H1 (cell line): ENCODE measurements at regions not wholly inside any gene's neighbourhood (a gene's known extent, or its start where the extent isn't known, plus 50 kb on each side); places are given as distances from the start of the nearest gene placed in this dataset.

Source experiments
- CTCF ChIA-PET: fragments of 300-600 bp; sonication (Branson Sonifier 250); formaldehyde crosslinking; loops from one replicate; lab custom pipeline; 2021; ENCODE audit not compliant: partially characterized antibody; lab: Charles Lee
- POLR2A ChIA-PET: fragments of 300-600 bp; sonication (Branson Sonifier 250); formaldehyde crosslinking; loops from one replicate; lab custom pipeline; 2021; ENCODE audit warnings: inconsistent platforms; ENCODE audit not compliant: partially characterized antibody; lab: Charles Lee
- DNase-seq, 2 experiments: peaks; one replicate each; pipeline versions ENCODE4 v3.0.0 to v3.0.0-alpha.2; 2010 to 2022; ENCODE audit warnings: low spot score in 2 of 2, low read depth in 1 of 2, mixed read lengths in 1 of 2
- FAIRE-seq: peaks from 2 replicates; lab custom pipeline; 2011; peaks lifted over from hg19 to GRCh38; lab: Jason Lieb, UNC
- H2AFZ ChIP-seq: 2 replicates; pipeline ENCODE4 v1.8.1; 2012; ENCODE audit warnings: low read length, inconsistent platforms
- H2AK5ac ChIP-seq: 2 replicates; pipeline ENCODE4 v1.6.1; 2013; ENCODE audit warnings: low read depth, low read length
- H2BK120ac ChIP-seq: replicated peaks from 2 replicates; pipeline ENCODE3; 2013; ENCODE audit warnings: low read depth, low read length, inconsistent platforms
- H2BK12ac ChIP-seq: 2 replicates; pipeline ENCODE4 v1.6.1; 2013; ENCODE audit warnings: low read depth, low read length
- H2BK15ac ChIP-seq: 2 replicates; pipeline ENCODE4 v1.6.1; 2013; ENCODE audit warnings: low read length
- H2BK20ac ChIP-seq: 2 replicates; pipeline ENCODE4 v1.6.1; 2013; ENCODE audit warnings: low read length
- H2BK5ac ChIP-seq: 2 replicates; pipeline ENCODE4 v1.6.1; 2013; ENCODE audit warnings: low read depth, low read length
- H3K14ac ChIP-seq: 2 replicates; pipeline ENCODE4 v1.6.1; 2013; ENCODE audit warnings: inconsistent platforms; ENCODE audit not compliant: insufficient read length
- H3K18ac ChIP-seq: 2 replicates; pipeline ENCODE4 v1.6.1; 2013; ENCODE audit warnings: low read length; ENCODE audit errors: extremely low read depth
- H3K23ac ChIP-seq: 2 replicates; pipeline ENCODE4 v1.6.1; 2013; ENCODE audit warnings: inconsistent platforms; ENCODE audit not compliant: insufficient read length
- H3K23me2 ChIP-seq: 2 replicates; pipeline ENCODE4 v1.6.1; 2013; ENCODE audit warnings: low read depth, low read length
- H3K27ac ChIP-seq: 2 replicates; pipeline ENCODE4 v1.6.1; 2011; ENCODE audit warnings: low read depth, low read length, inconsistent platforms
- H3K27me3 ChIP-seq, 4 experiments: replicated peaks in 1 of 4; 1 replicate in 1 of 4; 2 replicates in 3 of 4; pipeline versions ENCODE4 v1.6.1 to v1.8.1; 2011 to 2013; ENCODE audit warnings: low read length in 3 of 4, mild to moderate bottlenecking in 3 of 4, inconsistent platforms in 2 of 4, mixed read lengths in 2 of 4, moderate library complexity in 1 of 4; ENCODE audit not compliant: control insufficient read depth in 3 of 4, insufficient read depth in 3 of 4; ENCODE audit errors: extremely low read depth in 1 of 4
- H3K36me3 ChIP-seq, 4 experiments: 2 replicates each; pipeline versions ENCODE4 v1.6.1 to v1.8.1; 2011 to 2013; ENCODE audit warnings: mild to moderate bottlenecking in 4 of 4, low read length in 3 of 4, moderate library complexity in 2 of 4, control low read depth in 1 of 4, inconsistent platforms in 1 of 4; ENCODE audit not compliant: insufficient read depth in 4 of 4, control insufficient read depth in 2 of 4
- H3K4ac ChIP-seq: replicated peaks from 2 replicates; pipeline ENCODE3; 2013; ENCODE audit warnings: low read length, low read depth, mixed read lengths, inconsistent platforms; ENCODE audit not compliant: insufficient read length
- H3K4me1 ChIP-seq, 4 experiments: replicated peaks in 1 of 4; 1 replicate in 1 of 4; 2 replicates in 3 of 4; pipeline versions ENCODE4 v1.6.1 to v1.8.1; 2011 to 2013; ENCODE audit warnings: low read length in 3 of 4, inconsistent platforms in 2 of 4, mixed read lengths in 1 of 4; ENCODE audit not compliant: insufficient read depth in 4 of 4, control insufficient read depth in 3 of 4
- H3K4me2 ChIP-seq, 2 experiments: 2 replicates each; pipeline versions ENCODE4 v1.6.1 to v1.8.1; 2011 to 2013; ENCODE audit warnings: low read depth in 2 of 2, low read length in 2 of 2, control low read depth in 1 of 2, inconsistent platforms in 1 of 2, mild to moderate bottlenecking in 1 of 2; ENCODE audit not compliant: insufficient read depth in 1 of 2
- H3K4me3 ChIP-seq, 4 experiments: fragments of 200-600, 300-600 bp in 1 of 4; sonication (generic), shearing (Covaris generic), sonication (Bioruptor Twin) in 1 of 4; 2 replicates each; pipeline versions ENCODE4 v1.5.1 to v1.8.1; 2011 to 2016; ENCODE audit warnings: low read length in 4 of 4, low read depth in 3 of 4, control low read depth in 2 of 4, inconsistent platforms in 2 of 4, mild to moderate bottlenecking in 2 of 4, mixed read lengths in 1 of 4, moderate library complexity in 1 of 4; ENCODE audit not compliant: insufficient read depth in 2 of 4; ENCODE audit errors: extremely low read depth in 1 of 4
- H3K56ac ChIP-seq: replicated peaks from 2 replicates; pipeline ENCODE3; 2013; ENCODE audit warnings: low read depth, mild to moderate bottlenecking, mixed read lengths, low read length, inconsistent platforms; ENCODE audit not compliant: insufficient read length
- H3K79me1 ChIP-seq: 2 replicates; pipeline ENCODE4 v1.6.1; 2013; ENCODE audit warnings: low read depth, low read length, control low read depth
- H3K79me2 ChIP-seq, 2 experiments: 2 replicates each; pipeline versions ENCODE4 v1.6.1 to v1.8.1; 2012 to 2013; ENCODE audit warnings: low read length in 2 of 2, mild to moderate bottlenecking in 2 of 2, inconsistent platforms in 1 of 2; ENCODE audit not compliant: insufficient read depth in 2 of 2, control insufficient read depth in 1 of 2
- H3K9ac ChIP-seq, 4 experiments: replicated peaks in 1 of 4; 1 replicate in 1 of 4; 2 replicates in 3 of 4; pipeline versions ENCODE4 v1.6.1 to v1.8.1; 2011 to 2013; ENCODE audit warnings: low read depth in 3 of 4, low read length in 3 of 4, control low read depth in 2 of 4, mild to moderate bottlenecking in 2 of 4, moderate library complexity in 2 of 4, inconsistent platforms in 1 of 4; ENCODE audit errors: extremely low read depth in 1 of 4
- H3K9me3 ChIP-seq, 2 experiments: 2 replicates each; pipeline versions ENCODE4 v1.6.1 to v1.8.1; 2012 to 2013; ENCODE audit warnings: mild to moderate bottlenecking in 2 of 2, moderate library complexity in 2 of 2, control low read depth in 1 of 2, inconsistent platforms in 1 of 2, low read depth in 1 of 2, low read length in 1 of 2, mixed read lengths in 1 of 2; ENCODE audit not compliant: insufficient read depth in 2 of 2
- H4K20me1 ChIP-seq, 2 experiments: replicated peaks in 1 of 2; 2 replicates each; pipeline versions ENCODE3 to v1.8.1; 2011 to 2013; ENCODE audit warnings: inconsistent platforms in 2 of 2, low read length in 2 of 2, mild to moderate bottlenecking in 1 of 2; ENCODE audit not compliant: insufficient read depth in 2 of 2, control insufficient read depth in 1 of 2
- H4K5ac ChIP-seq: 2 replicates; pipeline ENCODE4 v1.6.1; 2013; ENCODE audit warnings: low read length, low read depth, mixed read lengths, inconsistent platforms; ENCODE audit not compliant: insufficient read length
- H4K8ac ChIP-seq: 2 replicates; pipeline ENCODE4 v1.8.0; 2013; ENCODE audit warnings: mild to moderate bottlenecking, moderate library complexity, low read length, inconsistent platforms; ENCODE audit not compliant: insufficient read depth; ENCODE audit errors: extremely low read depth
- H4K91ac ChIP-seq: replicated peaks from 2 replicates; pipeline ENCODE3; 2013; ENCODE audit warnings: low read length, mixed read lengths, inconsistent platforms; ENCODE audit not compliant: insufficient read length
- MAFK ChIP-seq: IDR thresholded peaks from 2 replicates; pipeline ENCODE4 v1.6.1; 2012; ENCODE audit warnings: low read depth, mild to moderate bottlenecking, improper control_type of control experiment, low read length
- RBBP5 ChIP-seq: IDR thresholded peaks from 2 replicates; pipeline ENCODE4 v1.7.1; 2012; ENCODE audit warnings: low read depth, mild to moderate bottlenecking, inconsistent platforms, low read length, moderate library complexity, borderline replicate concordance
- RNF2 ChIP-seq: fragments of 200-900, 300-1000 bp; sonication (generic); IDR thresholded peaks from 2 replicates; pipeline ENCODE4 v1.7.1; 2016; ENCODE audit warnings: borderline replicate concordance, low read depth, mild to moderate bottlenecking, antibody characterized with exemption, low read length; ENCODE audit not compliant: poor library complexity, severe bottlenecking; ENCODE audit errors: missing control alignments
- TCF12 ChIP-seq: IDR thresholded peaks from 2 replicates; pipeline ENCODE4 v1.6.1; 2011; ENCODE audit warnings: low read depth, mild to moderate bottlenecking, low read length
- WGBS, 2 experiments: shearing (Covaris generic) in 1 of 2; methylation state at CpG; one replicate each; pipeline versions ENCODE4 v1.1.6 to v1.1.7; 2013 to 2015; ENCODE audit warnings: low lambda C conversion rate in 2 of 2, mixed read lengths in 2 of 2, inconsistent platforms in 1 of 2, low coverage in 1 of 2, missing lambda C conversion rate in 1 of 2; ENCODE audit not compliant: insufficient replicate concordance in 2 of 2, insufficient coverage in 1 of 2, insufficient read length in 1 of 2; ENCODE audit errors: extremely low coverage in 1 of 2, missing lambda C conversion rate in 1 of 2; 5-methylcytosine and 5-hydroxymethylcytosine counted together

DNA sequence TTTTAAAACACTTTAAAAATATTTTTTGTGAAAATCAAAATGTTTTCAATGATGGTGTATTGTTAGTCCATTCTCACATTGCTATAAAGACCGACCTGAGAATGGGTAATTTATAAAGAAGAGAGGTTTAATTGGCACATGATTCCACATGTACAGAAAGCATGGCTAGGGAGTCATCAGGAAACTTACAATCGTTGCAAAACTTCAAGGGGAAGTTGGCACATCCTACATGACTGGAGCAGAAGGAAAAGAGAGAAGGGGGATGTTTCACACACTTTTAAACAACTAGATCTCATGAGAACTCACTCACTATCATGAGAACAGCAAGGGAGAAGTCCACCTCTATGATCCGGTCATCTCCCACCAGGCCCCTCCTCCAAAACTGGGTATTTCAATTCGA is 110.7 kb downstream of the TMEM47 start:
- no peak overlapping the region for H2AFZ ChIP-seq
- H3K56ac ChIP-seq, result no peak overlapping the region
- H3K27ac ChIP-seq, result no peak overlapping the region
- H3K79me1 ChIP-seq, result no peaks in the 10 kb centered on the region
- H3K9ac ChIP-seq, result no peak overlapping the region
- TF ChIP-seq RBBP5 (no peak), MAFK (no peak), RNF2 (no peak), TCF12 (no peak)
- no peak overlapping the region for H3K4me2 ChIP-seq
- H2BK5ac ChIP-seq, result no peak overlapping the region
- H3K4ac ChIP-seq, result no peak overlapping the region
- H4K8ac ChIP-seq, result no peak overlapping the region
- H4K20me1 ChIP-seq, result no peaks in the 10 kb centered on the region
- no peak overlapping the region for H2BK12ac ChIP-seq
- ChIA-PET POLR2A (no interaction called here), CTCF (no interaction called here)
- no peaks in the 10 kb centered on the region for H3K36me3 ChIP-seq
- no peaks in the 10 kb centered on the region for H3K27me3 ChIP-seq
- no peak overlapping the region for H2AK5ac ChIP-seq
- no peak overlapping the region for H3K14ac ChIP-seq
- H2BK120ac ChIP-seq, result no peak overlapping the region
- H3K4me3 ChIP-seq, result no peak overlapping the region
- H4K91ac ChIP-seq, result no peak overlapping the region
- no peak overlapping the region for H2BK20ac ChIP-seq
- WGBS, 2 experiments, result 96% methylated on average over 4 of the region's 4 CpGs; no CpG with 5 or more reads in 1 of the 2 experiments
- no peaks in the 10 kb centered on the region for H3K9me3 ChIP-seq
- no peak overlapping the region for H4K5ac ChIP-seq
- DNase-seq (no peak), FAIRE-seq (no peak)
- H3K79me2 ChIP-seq, result no peaks in the 10 kb centered on the region
- H3K23ac ChIP-seq, result no peak overlapping the region
- no peaks in the 10 kb centered on the region for H3K4me1 ChIP-seq
- no peak overlapping the region for H3K18ac ChIP-seq
- H2BK15ac ChIP-seq, result no peak overlapping the region
- no peaks in the 10 kb centered on the region for H3K23me2 ChIP-seq
